ENCODE measurements at regions not wholly inside any gene's neighbourhood (a gene's known extent, or its start where the extent isn't known, plus 50 kb on each side); places are given as distances from the start of the nearest gene placed in this dataset.

- no peak for TF ChIP-seq REST (IDR thresholded peaks at IDR 0.05; ENCODE audit: low read depth)
- TF ChIP-seq TEAD4 (IDR thresholded peaks at IDR 0.05), result no peak
Measured at GRCh38 chr18:63070767-63071502, 248.6 kb downstream of the BCL2 start.

Data from Ishikawa (cell line).